A673 (cell line): ENCODE measurements at regions not wholly inside any gene's neighbourhood (a gene's known extent, or its start where the extent isn't known, plus 50 kb on each side); places are given as distances from the start of the nearest gene placed in this dataset.

Source experiments
- EZH2 ChIP-seq: fragments of 200-600 bp; sonication (generic); IDR thresholded peaks from 2 replicates; pipeline ENCODE4 v1.6.1; 2017; ENCODE audit warnings: borderline replicate concordance, low read depth, mild to moderate bottlenecking, mixed read lengths, antibody characterized with exemption, low read length; ENCODE audit not compliant: poor library complexity, severe bottlenecking
- TF ChIP-seq, protein P1 (sequence below): fragments of 300-800, 200-600 bp; sonication (generic); conservative IDR thresholded peaks from 2 replicates; pipeline ENCODE4 v1.5.1; 2017; ENCODE audit warnings: low read depth, mild to moderate bottlenecking, antibody characterized with exemption, low read length, moderate library complexity, mixed read lengths

GRCh38 chr9:72453797-72454196 lies 67.6 kb upstream of the TMC1 start:
- TF ChIP-seq, protein P1, sequence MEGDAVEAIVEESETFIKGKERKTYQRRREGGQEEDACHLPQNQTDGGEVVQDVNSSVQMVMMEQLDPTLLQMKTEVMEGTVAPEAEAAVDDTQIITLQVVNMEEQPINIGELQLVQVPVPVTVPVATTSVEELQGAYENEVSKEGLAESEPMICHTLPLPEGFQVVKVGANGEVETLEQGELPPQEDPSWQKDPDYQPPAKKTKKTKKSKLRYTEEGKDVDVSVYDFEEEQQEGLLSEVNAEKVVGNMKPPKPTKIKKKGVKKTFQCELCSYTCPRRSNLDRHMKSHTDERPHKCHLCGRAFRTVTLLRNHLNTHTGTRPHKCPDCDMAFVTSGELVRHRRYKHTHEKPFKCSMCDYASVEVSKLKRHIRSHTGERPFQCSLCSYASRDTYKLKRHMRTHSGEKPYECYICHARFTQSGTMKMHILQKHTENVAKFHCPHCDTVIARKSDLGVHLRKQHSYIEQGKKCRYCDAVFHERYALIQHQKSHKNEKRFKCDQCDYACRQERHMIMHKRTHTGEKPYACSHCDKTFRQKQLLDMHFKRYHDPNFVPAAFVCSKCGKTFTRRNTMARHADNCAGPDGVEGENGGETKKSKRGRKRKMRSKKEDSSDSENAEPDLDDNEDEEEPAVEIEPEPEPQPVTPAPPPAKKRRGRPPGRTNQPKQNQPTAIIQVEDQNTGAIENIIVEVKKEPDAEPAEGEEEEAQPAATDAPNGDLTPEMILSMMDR, result no peak
- no peak for TF ChIP-seq EZH2
